Activated CD4-positive, alpha-beta T cell treated with anti-CD3 and anti-CD28 coated beads, Interleukin-10, Interleukin-2, amounts not matched to agents 100 ng/mL and 50 ng/mL, durations not matched to agents 16 hours and 8 hours (primary cell): ENCODE measurements at regions not wholly inside any gene's neighbourhood (a gene's known extent, or its start where the extent isn't known, plus 50 kb on each side); places are given as distances from the start of the nearest gene placed in this dataset.

ENCODE experiments used
- DNase-seq: peaks from one replicate; pipeline ENCODE4 v3.0.0-alpha.2; 2020

DNA sequence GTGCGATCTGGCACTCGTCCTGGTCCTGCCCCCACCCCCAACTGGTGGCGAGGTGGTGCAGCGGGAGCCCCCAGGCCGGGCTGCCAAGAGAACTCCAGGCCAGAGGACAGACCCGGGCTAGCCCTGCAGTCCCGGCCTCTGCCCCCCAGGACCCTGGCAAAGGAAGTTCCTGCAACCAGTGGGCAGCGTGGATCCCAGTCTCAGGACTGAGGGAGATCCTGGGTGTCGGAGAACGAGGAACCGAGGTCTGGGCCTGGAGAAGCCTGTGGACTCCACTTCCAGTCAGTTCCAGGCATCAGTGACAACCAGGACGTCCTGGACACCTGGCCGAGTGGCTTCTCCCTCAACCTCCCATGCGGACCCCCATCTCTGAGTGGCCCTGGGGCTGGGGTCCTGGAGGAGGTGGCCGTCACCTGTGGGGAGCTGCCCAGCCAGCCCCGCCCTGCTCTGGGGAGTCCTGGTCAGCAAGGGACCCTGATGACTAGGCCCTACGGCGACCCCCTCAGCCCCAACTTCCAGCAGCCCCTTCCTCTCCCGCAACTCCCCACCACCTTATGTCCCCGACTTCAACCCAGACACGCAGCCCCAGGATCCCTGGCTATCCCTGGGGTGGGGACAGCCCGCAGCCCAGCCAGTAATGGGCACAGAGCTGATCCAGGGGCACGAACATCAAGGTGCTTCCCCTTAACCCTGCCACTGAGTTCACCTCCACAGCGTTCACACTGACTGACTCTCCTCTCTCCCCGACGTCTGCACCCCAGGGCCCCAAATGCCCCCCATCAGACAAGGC is 53.7 kb upstream of the NKX1-1 start:
- DNase-seq: no peak

DNA sequence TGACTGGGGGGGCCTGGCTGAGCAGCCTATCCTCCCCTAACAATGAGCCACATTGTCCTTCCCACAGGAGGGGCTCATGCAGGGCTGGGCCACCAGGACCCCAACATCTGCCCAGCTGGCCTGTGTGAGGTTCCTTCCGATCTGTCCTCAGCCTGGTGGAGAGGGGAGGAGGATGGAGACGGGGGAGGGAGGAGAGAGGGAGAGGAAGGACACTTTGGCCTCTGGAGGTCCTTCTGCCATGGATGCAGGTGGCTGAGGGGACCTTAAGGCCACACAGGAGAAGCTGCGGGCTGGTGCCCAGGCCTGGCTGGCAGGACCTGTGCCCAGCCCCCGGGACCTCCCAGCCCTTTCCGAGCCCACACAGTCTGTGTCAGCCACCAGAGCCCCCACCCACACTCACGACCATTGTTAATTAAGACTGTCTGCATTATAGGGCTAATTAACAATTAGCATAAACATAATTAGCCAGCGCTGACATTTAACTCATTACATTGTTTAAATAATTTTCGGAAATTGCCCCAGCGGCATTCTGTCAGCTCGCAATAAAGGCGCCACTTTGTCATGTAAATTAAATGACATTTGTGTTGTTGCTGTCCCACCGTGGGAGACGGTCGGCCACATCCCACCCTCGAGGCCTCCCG is 53.0 kb upstream of the NKX1-1 start:
- no peak for DNase-seq

DNA sequence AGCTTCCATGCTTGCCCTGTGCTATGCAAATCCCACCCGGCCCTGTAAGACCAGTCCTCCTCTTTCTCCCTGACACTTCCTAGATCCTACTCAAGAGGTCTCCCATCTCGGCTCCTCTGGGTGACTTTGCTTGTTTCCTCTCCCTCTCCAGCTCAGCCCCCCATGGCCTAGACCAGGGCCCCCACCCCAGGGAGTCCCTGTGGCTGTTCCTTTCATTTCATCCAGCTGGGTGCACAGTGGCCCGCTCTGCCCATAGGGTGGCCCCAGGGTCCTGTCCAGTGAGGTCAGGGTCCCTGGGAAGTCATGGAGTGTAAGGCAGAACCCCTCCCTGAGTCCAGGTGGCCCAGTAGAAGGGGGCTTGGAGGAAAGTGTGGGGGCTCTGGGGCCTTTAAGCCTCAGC is 52.3 kb upstream of the NKX1-1 start:
- DNase-seq: no peak
